ENCODE measurements at regions not wholly inside any gene's neighbourhood (a gene's known extent, or its start where the extent isn't known, plus 50 kb on each side); places are given as distances from the start of the nearest gene placed in this dataset.
"Not testable (repeated sequence)": the region's sequence is repeated elsewhere in the genome, so short reads cannot be mapped to it uniquely, and the experiment has no call there.

DNA sequence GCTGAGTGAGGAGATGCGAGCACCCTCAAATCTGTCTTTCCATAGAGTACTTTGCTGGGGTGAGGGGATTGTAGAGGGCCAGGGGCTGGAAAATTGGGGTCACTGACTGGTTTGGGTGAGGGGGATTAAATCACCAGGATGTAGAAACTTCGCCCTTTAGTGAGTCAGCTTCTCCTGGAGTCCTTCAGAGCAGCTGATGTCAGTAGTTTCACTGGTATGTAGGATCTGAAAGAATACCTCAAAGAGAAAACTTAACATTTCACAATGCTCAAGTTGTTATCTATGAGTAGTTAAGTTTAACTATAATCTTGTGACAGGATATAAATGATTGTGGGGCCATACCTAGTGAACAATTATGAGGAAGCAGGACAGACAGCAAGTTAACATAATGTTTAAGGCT is 174.7 kb upstream of the ZNF717 start:
- not testable (repeated sequence) for TF ChIP-seq POLR2AphosphoS5 (IDR thresholded peaks at IDR 0.05; ENCODE audit: low read depth, low read length); EZH2 (IDR thresholded peaks at IDR 0.05; ENCODE audit: low read depth, low read length, severe bottlenecking); RNF2 (IDR thresholded peaks at IDR 0.05; ENCODE audit: borderline replicate concordance, low read depth, low read length, missing control alignments, poor library complexity, severe bottlenecking); SP1 (IDR thresholded peaks at IDR 0.05; ENCODE audit: low read depth, low read length); POLR2A (IDR thresholded peaks at IDR 0.05; ENCODE audit: control extremely low read depth in 1 of 2, low read depth in 2 of 2, low read length in 2 of 2); RFX5 (IDR thresholded peaks at IDR 0.05; ENCODE audit: borderline replicate concordance, low read depth, low read length); HDAC6 (IDR thresholded peaks at IDR 0.05; ENCODE audit: low read depth, low read length); ZNF274 (IDR thresholded peaks at IDR 0.05; ENCODE audit: borderline replicate concordance, extremely low read depth, low read length)
- TF ChIP-seq, protein P1, sequence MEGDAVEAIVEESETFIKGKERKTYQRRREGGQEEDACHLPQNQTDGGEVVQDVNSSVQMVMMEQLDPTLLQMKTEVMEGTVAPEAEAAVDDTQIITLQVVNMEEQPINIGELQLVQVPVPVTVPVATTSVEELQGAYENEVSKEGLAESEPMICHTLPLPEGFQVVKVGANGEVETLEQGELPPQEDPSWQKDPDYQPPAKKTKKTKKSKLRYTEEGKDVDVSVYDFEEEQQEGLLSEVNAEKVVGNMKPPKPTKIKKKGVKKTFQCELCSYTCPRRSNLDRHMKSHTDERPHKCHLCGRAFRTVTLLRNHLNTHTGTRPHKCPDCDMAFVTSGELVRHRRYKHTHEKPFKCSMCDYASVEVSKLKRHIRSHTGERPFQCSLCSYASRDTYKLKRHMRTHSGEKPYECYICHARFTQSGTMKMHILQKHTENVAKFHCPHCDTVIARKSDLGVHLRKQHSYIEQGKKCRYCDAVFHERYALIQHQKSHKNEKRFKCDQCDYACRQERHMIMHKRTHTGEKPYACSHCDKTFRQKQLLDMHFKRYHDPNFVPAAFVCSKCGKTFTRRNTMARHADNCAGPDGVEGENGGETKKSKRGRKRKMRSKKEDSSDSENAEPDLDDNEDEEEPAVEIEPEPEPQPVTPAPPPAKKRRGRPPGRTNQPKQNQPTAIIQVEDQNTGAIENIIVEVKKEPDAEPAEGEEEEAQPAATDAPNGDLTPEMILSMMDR (IDR thresholded peaks at IDR 0.05; ENCODE audit: control extremely low read depth in 1 of 3, insufficient read depth in 1 of 3, low read depth in 1 of 3, low read length in 3 of 3): not testable (repeated sequence)

Measured in H1 (cell line).